KMS-11 (cell line): ENCODE measurements at regions not wholly inside any gene's neighbourhood (a gene's known extent, or its start where the extent isn't known, plus 50 kb on each side); places are given as distances from the start of the nearest gene placed in this dataset.
"Not testable (repeated sequence)": the region's sequence is repeated elsewhere in the genome, so short reads cannot be mapped to it uniquely, and the experiment has no call there.

Experiments used
- H2AFZ ChIP-seq: fragments of 200-600 bp; sonication (generic); 2 replicates; pipeline ENCODE4 v1.6.1; 2016; ENCODE audit warnings: antibody characterized with exemption, mixed run types, low read depth
- H3K27ac ChIP-seq: fragments of 200-600 bp; sonication (generic); 2 replicates; pipeline ENCODE4 v1.6.1; 2016; ENCODE audit warnings: mild to moderate bottlenecking, mixed run types
- H3K27me3 ChIP-seq: fragments of 200-600 bp; sonication (generic); 2 replicates; pipeline ENCODE4 v1.6.1; 2017; ENCODE audit warnings: mild to moderate bottlenecking, low read depth, mixed run types, moderate library complexity; ENCODE audit not compliant: insufficient read depth
- H3K36me3 ChIP-seq: fragments of 200-600 bp; sonication (generic); 2 replicates; pipeline ENCODE4 v1.6.1; 2017; ENCODE audit warnings: mild to moderate bottlenecking, mixed run types; ENCODE audit not compliant: insufficient read depth
- H3K4me1 ChIP-seq: fragments of 200-600 bp; sonication (generic); 2 replicates; pipeline ENCODE4 v1.6.1; 2016; ENCODE audit warnings: mild to moderate bottlenecking, low read depth, mixed run types; ENCODE audit not compliant: poor library complexity, severe bottlenecking
- H3K4me2 ChIP-seq: fragments of 200-600 bp; sonication (generic); 2 replicates; pipeline ENCODE4 v1.7.0; 2016; ENCODE audit warnings: mild to moderate bottlenecking, mixed run types
- H3K4me3 ChIP-seq: fragments of 200-600 bp; sonication (generic); IDR thresholded peaks from 2 replicates; pipeline ENCODE4 v1.6.1; 2017; ENCODE audit warnings: low read depth, low read length, mixed read lengths; ENCODE audit not compliant: insufficient read depth
- H3K79me2 ChIP-seq: fragments of 200-600 bp; sonication (generic); 2 replicates; pipeline ENCODE4 v1.6.1; 2016; ENCODE audit warnings: low read depth, mixed run types; ENCODE audit not compliant: insufficient read depth
- H3K9ac ChIP-seq: fragments of 200-600 bp; sonication (generic); 2 replicates; pipeline ENCODE4 v1.6.1; 2016; ENCODE audit warnings: mild to moderate bottlenecking, mixed run types
- H4K20me1 ChIP-seq: fragments of 200-600 bp; sonication (generic); 2 replicates; pipeline ENCODE4 v1.6.1; 2016; ENCODE audit warnings: mild to moderate bottlenecking, mixed run types; ENCODE audit not compliant: insufficient read depth
- CTCF ChIP-seq: fragments of 200-600 bp; sonication (generic); conservative IDR thresholded peaks from 2 replicates; pipeline ENCODE4 v1.6.1; 2017; ENCODE audit warnings: low read depth, mild to moderate bottlenecking, antibody characterized with exemption, low read length, moderate library complexity, mixed read lengths

GRCh38 chr7:121609208-121609607 is 213.1 kb upstream of the FAM3C start:
- H3K4me1 ChIP-seq, result no peaks in the 10 kb centered on the region
- H3K27ac ChIP-seq, result no peak overlapping the region
- H3K79me2 ChIP-seq, result no peaks in the 10 kb centered on the region
- no peaks in the 10 kb centered on the region for H3K27me3 ChIP-seq
- no peaks in the 10 kb centered on the region for H4K20me1 ChIP-seq
- no peak overlapping the region for H3K4me2 ChIP-seq
- no peak overlapping the region for H2AFZ ChIP-seq
- no peak overlapping the region for H3K4me3 ChIP-seq
- H3K9ac ChIP-seq, result no peak overlapping the region
- no peak for TF ChIP-seq CTCF
- no peaks in the 10 kb centered on the region for H3K36me3 ChIP-seq

GRCh38 chr7:121608785-121609184 is 212.7 kb upstream of the FAM3C start:
- TF ChIP-seq CTCF, result no peak
- no peaks in the 10 kb centered on the region for H3K27me3 ChIP-seq
- no peaks in the 10 kb centered on the region for H3K36me3 ChIP-seq
- no peak overlapping the region for H2AFZ ChIP-seq
- no peaks in the 10 kb centered on the region for H4K20me1 ChIP-seq
- no peak overlapping the region for H3K27ac ChIP-seq
- H3K9ac ChIP-seq, result no peak overlapping the region
- no peak overlapping the region for H3K4me3 ChIP-seq
- no peak overlapping the region for H3K4me2 ChIP-seq
- H3K4me1 ChIP-seq, result no peaks in the 10 kb centered on the region
- no peaks in the 10 kb centered on the region for H3K79me2 ChIP-seq

GRCh38 chr7:121608183-121608582 is 212.1 kb upstream of the FAM3C start:
- H3K9ac ChIP-seq, result not testable (repeated sequence)

GRCh38 chr7:121605317-121605680 is 209.2 kb upstream of the FAM3C start:
- no peak overlapping the region for H3K27ac ChIP-seq

More at GRCh38 chr7:121608183-121608582, 212.1 kb upstream of the FAM3C start:
- H3K4me1 ChIP-seq, H3K4me2 ChIP-seq, H3K36me3 ChIP-seq, H3K27me3 ChIP-seq, H4K20me1 ChIP-seq, H2AFZ ChIP-seq, H3K4me3 ChIP-seq, H3K79me2 ChIP-seq, H3K27ac ChIP-seq: not testable (repeated sequence)

More at GRCh38 chr7:121605317-121605680, 209.2 kb upstream of the FAM3C start:
- no peak overlapping the region for H3K4me2 ChIP-seq
- no peaks in the 10 kb centered on the region for H3K27me3 ChIP-seq
- H3K79me2 ChIP-seq, result no peaks in the 10 kb centered on the region
- TF ChIP-seq CTCF, result no peak
- H4K20me1 ChIP-seq, result no peaks in the 10 kb centered on the region
- H3K4me1 ChIP-seq, result no peaks in the 10 kb centered on the region
- H3K4me3 ChIP-seq, result no peak overlapping the region
- H2AFZ ChIP-seq, result no peak overlapping the region
- no peak overlapping the region for H3K9ac ChIP-seq
- no peaks in the 10 kb centered on the region for H3K36me3 ChIP-seq
